GM21390 (cell line): ENCODE measurements at regions not wholly inside any gene's neighbourhood (a gene's known extent, or its start where the extent isn't known, plus 50 kb on each side); places are given as distances from the start of the nearest gene placed in this dataset.
A peak's percentile ranks its signal among the peaks of the same experiment; 100 is the strongest.

Experiments used
- ATAC-seq: cut with Tn5 transposase; IDR thresholded peaks from one replicate; pipeline ENCODE4 v1.9.1; 2021; ENCODE audit not compliant: unreplicated experiment

GRCh38 chr9:73219985-73220626, 68.4 kb downstream of the ANXA1 start:
- peak; percentile 78 for ATAC-seq

- ATAC-seq, result no peak
Measured at GRCh38 chr9:73223594-73223993, 71.9 kb downstream of the ANXA1 start.

GRCh38 chr9:73229543-73229942, 77.9 kb downstream of the ANXA1 start:
- no peak for ATAC-seq

GRCh38 chr9:73230251-73230650, 78.6 kb downstream of the ANXA1 start:
- ATAC-seq, result no peak

- no peak for ATAC-seq
Measured at GRCh38 chr9:73231203-73231602, 79.5 kb downstream of the ANXA1 start.

GRCh38 chr9:73233359-73234007, 81.8 kb downstream of the ANXA1 start:
- no peak for ATAC-seq

GRCh38 chr9:73234008-73234360, 82.3 kb downstream of the ANXA1 start:
- no peak for ATAC-seq

GRCh38 chr9:73237140-73237539, 85.5 kb downstream of the ANXA1 start:
- ATAC-seq, result no peak

GRCh38 chr9:73239570-73240265, 88.1 kb downstream of the ANXA1 start:
- no peak for ATAC-seq

- ATAC-seq, result no peak
Measured at GRCh38 chr9:73243078-73243477, 91.4 kb downstream of the ANXA1 start.

GRCh38 chr9:73259086-73259696, 107.5 kb downstream of the ANXA1 start:
- no peak for ATAC-seq

GRCh38 chr9:73260506-73260905, 108.8 kb downstream of the ANXA1 start:
- ATAC-seq, result no peak

- no peak for ATAC-seq
Measured at GRCh38 chr9:73264631-73265030, 113.0 kb downstream of the ANXA1 start.

GRCh38 chr9:73265876-73266275, 114.2 kb downstream of the ANXA1 start:
- ATAC-seq, result no peak

GRCh38 chr9:73269430-73270101, 117.9 kb downstream of the ANXA1 start:
- ATAC-seq, result no peak

GRCh38 chr9:73270967-73271721, 119.5 kb downstream of the ANXA1 start:
- ATAC-seq, result no peak

GRCh38 chr9:73280113-73280512, 128.4 kb downstream of the ANXA1 start:
- no peak for ATAC-seq

GRCh38 chr9:73284377-73284776, 132.7 kb downstream of the ANXA1 start:
- ATAC-seq, result no peak

GRCh38 chr9:73294336-73294735, 142.7 kb downstream of the ANXA1 start:
- ATAC-seq, result no peak

GRCh38 chr9:73325983-73326382, 174.3 kb downstream of the ANXA1 start:
- ATAC-seq, result no peak

- no peak for ATAC-seq
Measured at GRCh38 chr9:73327149-73327548, 175.5 kb downstream of the ANXA1 start.
